Adrenal gland (tissue), 5 donors: ENCODE measurements at regions not wholly inside any gene's neighbourhood (a gene's known extent, or its start where the extent isn't known, plus 50 kb on each side); places are given as distances from the start of the nearest gene placed in this dataset.

Experiments
- POLR2A ChIP-seq, 2 donors: fragments of 450-650 bp; IDR thresholded peaks; one replicate each; pipeline ENCODE4 v1.6.1; 2017; ENCODE audit warnings: antibody characterized with exemption in 2 of 2, mild to moderate bottlenecking in 2 of 2, moderate library complexity in 1 of 2
- TF ChIP-seq, protein P1 (sequence below), 6 experiments: fragments of 450-650 bp in 4 of 6; fragments of 200-600 bp in 2 of 6; sonication (generic) in 1 of 6; IDR thresholded peaks; 1 replicate in 5 of 6; 2 replicates in 1 of 6; pipeline versions ENCODE4 v1.5.1 to v1.8.0; 2016 to 2021; ENCODE audit warnings: antibody characterized with exemption in 6 of 6, mild to moderate bottlenecking in 2 of 6, moderate library complexity in 1 of 6
- donor health status: DM: no; HTN: no; CAD: no.

DNA sequence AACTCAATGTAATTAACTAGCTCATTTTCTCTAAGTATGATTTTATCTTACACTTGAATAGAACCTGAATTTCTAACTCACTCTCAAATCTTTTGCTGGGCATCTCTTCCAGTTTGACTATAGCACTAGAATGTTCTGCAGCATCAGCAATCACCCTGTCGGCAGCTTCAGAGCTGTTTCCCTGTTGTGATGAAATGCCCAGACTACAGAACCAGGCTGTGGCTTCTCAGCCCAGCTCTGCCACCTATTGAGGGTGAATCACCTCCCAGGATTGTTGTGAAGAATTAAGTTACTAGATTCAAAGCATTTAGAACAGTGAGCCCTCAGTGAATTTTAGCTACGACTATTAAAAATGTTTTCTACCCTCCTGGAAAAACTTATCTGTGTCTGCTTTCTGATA lies 90.4 kb upstream of the ANKRD55 start:
- TF ChIP-seq, protein P1, sequence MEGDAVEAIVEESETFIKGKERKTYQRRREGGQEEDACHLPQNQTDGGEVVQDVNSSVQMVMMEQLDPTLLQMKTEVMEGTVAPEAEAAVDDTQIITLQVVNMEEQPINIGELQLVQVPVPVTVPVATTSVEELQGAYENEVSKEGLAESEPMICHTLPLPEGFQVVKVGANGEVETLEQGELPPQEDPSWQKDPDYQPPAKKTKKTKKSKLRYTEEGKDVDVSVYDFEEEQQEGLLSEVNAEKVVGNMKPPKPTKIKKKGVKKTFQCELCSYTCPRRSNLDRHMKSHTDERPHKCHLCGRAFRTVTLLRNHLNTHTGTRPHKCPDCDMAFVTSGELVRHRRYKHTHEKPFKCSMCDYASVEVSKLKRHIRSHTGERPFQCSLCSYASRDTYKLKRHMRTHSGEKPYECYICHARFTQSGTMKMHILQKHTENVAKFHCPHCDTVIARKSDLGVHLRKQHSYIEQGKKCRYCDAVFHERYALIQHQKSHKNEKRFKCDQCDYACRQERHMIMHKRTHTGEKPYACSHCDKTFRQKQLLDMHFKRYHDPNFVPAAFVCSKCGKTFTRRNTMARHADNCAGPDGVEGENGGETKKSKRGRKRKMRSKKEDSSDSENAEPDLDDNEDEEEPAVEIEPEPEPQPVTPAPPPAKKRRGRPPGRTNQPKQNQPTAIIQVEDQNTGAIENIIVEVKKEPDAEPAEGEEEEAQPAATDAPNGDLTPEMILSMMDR (IDR thresholded peaks at IDR 0.05), result no peak
- no peak for TF ChIP-seq POLR2A (IDR thresholded peaks at IDR 0.05)
